ENCODE measurements at regions not wholly inside any gene's neighbourhood (a gene's known extent, or its start where the extent isn't known, plus 50 kb on each side); places are given as distances from the start of the nearest gene placed in this dataset.
A peak's percentile ranks its signal among the peaks of the same experiment; 100 is the strongest.

DNA sequence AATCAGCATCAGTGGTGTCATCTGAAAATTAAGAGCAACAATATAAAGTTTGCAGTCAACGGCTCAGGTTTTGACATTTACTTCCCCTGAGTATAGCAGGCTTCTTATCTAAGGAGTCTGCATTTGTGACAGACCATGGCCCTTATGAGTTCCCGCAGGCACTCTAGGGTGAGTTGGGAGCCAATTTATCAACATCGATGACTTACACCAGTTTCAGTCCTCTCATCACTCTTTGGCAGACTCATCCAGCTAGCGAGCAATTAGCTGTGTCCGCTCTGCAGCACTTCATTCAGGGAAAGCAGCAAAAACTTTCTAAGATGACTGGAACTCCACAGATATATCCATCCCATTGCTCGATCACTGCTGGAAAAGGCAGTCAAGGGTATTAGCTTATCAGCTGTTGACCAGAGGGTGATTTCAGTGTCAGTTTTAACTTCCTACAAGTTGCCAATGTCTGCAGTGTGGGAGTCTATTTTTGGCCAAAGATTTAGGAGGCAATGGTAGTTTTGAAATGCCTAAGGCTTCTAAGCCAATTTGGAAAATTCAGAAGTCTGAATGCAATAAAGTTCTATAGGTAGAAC, 625.1 kb upstream of the TENM3 start:
- Histone ChIP-seq H3K9ac (ENCODE audit: low read depth, low read length) (no peak overlapping the region), H3K36me3 (ENCODE audit: insufficient read depth, low read length) (no peaks in the 10 kb centered on the region), H3K4me1 (ENCODE audit: control insufficient read depth, insufficient read depth, low read length) (no peaks in the 10 kb centered on the region), H3K4me3 (ENCODE audit: low read length) (no peak overlapping the region), H3K27me3 (ENCODE audit: control insufficient read depth, insufficient read depth, low read length) (no peaks in the 10 kb centered on the region), H3K9me3 (replicated peaks; ENCODE audit: low read length) (no peaks in the 10 kb centered on the region), H3K4me2 (ENCODE audit: low read length) (no peak overlapping the region)

DNA sequence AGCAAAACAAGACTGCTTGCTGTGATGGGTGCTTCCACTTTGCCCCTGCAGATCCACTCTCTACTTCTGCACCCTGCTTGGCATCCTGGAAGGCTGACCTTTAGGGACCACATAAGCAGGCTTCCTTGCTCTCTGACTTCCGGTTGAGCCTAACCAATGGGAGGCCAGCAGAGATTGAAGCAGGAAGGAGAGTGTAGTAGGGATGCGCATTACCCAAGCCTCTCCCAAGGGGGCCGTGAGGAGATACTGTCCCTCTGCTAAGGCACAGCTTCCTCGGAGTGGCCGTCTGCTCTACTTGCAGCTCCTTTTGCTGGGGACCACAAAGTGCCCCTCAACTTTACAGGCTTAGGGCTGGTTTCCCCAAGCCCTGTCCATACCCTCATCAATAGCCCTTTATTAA, 624.3 kb upstream of the TENM3 start:
- no peak overlapping the region for H3K9ac ChIP-seq (ENCODE audit: low read depth, low read length)
- no peaks in the 10 kb centered on the region for H3K36me3 ChIP-seq (ENCODE audit: insufficient read depth, low read length)
- H3K4me3 ChIP-seq (ENCODE audit: low read length) = no peak overlapping the region
- no peaks in the 10 kb centered on the region for H3K4me1 ChIP-seq (ENCODE audit: control insufficient read depth, insufficient read depth, low read length)
- no peaks in the 10 kb centered on the region for H3K27me3 ChIP-seq (ENCODE audit: control insufficient read depth, insufficient read depth, low read length)
- H3K4me2 ChIP-seq (ENCODE audit: low read length) = no peak overlapping the region
- H3K9me3 ChIP-seq (replicated peaks; ENCODE audit: low read length) = no peaks in the 10 kb centered on the region

DNA sequence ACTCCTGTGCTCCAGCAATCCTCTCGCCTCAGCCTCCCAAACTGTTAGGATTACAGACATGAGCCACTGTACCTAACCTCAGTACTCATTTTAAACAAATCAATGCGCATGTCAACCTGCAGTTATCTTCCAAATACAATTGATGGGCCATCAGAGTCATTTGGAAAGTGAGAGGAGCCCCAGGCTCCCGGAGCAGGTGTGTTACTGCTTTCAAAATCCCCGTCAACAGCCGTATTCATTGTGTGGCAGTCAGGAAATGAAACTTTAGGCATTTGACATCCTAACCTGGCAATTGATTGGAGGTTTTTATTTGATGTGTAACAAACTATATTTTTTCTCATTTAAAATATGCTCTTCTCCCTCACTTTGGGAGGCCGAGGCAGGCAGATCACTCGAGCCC, 623.6 kb upstream of the TENM3 start:
- Histone ChIP-seq H3K4me1 (ENCODE audit: control insufficient read depth, insufficient read depth, low read length) (no peaks in the 10 kb centered on the region), H3K4me2 (ENCODE audit: low read length) (no peak overlapping the region)

DNA sequence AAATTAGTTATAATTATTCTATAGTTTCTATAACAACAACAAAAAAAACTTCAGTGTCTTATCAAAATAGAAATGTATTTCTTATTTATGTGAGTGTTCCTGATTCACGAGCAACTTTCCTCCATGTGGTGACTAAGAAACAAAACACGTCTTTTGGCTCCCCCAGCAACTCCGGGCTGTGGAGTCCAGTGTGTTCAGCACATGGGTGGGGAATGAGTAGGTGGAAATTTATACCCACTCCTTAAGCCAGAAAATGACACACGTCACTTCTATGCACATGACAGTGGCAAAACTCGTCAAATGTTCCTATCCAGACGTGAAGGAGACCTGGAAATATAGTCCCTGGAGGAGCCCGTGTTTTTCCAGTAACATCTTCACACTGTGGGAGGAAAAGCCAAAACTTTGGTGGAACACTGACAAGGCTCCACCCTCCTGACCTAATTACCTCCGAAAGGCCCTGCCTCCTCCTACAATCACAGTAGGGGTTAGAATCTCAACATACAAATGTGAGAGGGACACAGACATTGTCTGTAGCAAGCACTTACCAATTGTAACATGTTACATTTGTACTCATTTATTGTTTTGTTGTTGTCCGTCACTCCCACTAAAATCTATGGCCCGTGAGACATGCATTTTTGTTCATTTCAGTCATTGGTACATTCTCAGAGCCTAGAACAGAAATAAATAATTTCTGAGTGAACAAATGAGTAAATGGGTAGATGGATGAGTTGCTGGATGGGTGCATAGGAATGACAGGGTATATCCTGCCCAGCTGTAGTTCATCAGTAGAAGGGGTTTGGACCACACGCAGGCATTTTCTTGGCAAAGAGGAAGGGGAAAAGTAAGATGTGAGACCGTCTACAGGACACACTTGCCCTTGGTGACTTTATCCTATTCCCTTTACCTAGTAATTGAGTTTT, 605.8 kb upstream of the TENM3 start:
- Histone ChIP-seq H3K36me3 (ENCODE audit: insufficient read depth, low read length) (no peaks in the 10 kb centered on the region), H3K9ac (ENCODE audit: low read depth, low read length) (peak overlapping the region; percentile 29), H3K4me3 (ENCODE audit: low read length) (peak overlapping the region; percentile 2), H3K4me2 (ENCODE audit: low read length) (peak overlapping the region; percentile 51), H3K9me3 (replicated peaks; ENCODE audit: low read length) (no peaks in the 10 kb centered on the region), H3K4me1 (ENCODE audit: control insufficient read depth, insufficient read depth, low read length) (peaks cover 17% of the 10 kb centered on the region), H3K27me3 (ENCODE audit: control insufficient read depth, insufficient read depth, low read length) (no peaks in the 10 kb centered on the region)

More for the DNA sequence above, 623.6 kb upstream of the TENM3 start:
- no peak overlapping the region for H3K9ac ChIP-seq (ENCODE audit: low read depth, low read length)
- H3K27me3 ChIP-seq (ENCODE audit: control insufficient read depth, insufficient read depth, low read length) = no peaks in the 10 kb centered on the region
- no peaks in the 10 kb centered on the region for H3K9me3 ChIP-seq (replicated peaks; ENCODE audit: low read length)
- H3K4me3 ChIP-seq (ENCODE audit: low read length) = no peak overlapping the region
- H3K36me3 ChIP-seq (ENCODE audit: insufficient read depth, low read length) = no peaks in the 10 kb centered on the region

GRCh38 chr4:181643466-181643865, 599.7 kb upstream of the TENM3 start:
- Histone ChIP-seq H3K36me3 (ENCODE audit: insufficient read depth, low read length) (no peaks in the 10 kb centered on the region), H3K27me3 (ENCODE audit: control insufficient read depth, insufficient read depth, low read length) (no peaks in the 10 kb centered on the region), H3K4me3 (ENCODE audit: low read length) (no peak overlapping the region), H3K9me3 (replicated peaks; ENCODE audit: low read length) (no peaks in the 10 kb centered on the region), H3K4me1 (ENCODE audit: control insufficient read depth, insufficient read depth, low read length) (peaks cover 20% of the 10 kb centered on the region), H3K9ac (ENCODE audit: low read depth, low read length) (no peak overlapping the region), H3K4me2 (ENCODE audit: low read length) (no peak overlapping the region)

DNA sequence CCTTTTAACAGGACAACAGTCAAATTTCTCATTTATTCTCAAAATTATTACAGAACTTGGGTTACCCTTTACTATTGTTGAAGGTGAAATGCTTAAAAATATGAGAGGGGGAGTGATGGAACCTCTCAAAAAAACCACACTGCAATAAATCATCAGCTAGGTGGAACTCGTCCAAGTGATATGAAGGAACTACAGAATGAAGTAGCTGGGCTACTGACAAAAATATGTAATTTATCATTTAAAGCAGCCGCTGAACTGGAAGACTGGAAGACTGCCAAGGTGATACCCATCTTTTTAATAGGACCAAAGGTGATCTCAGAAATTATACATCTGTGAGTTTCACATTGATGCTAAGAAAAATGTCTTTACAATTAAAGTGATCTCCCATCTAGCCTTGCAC, 597.7 kb upstream of the TENM3 start:
- Histone ChIP-seq H3K4me2 (ENCODE audit: low read length) (no peak overlapping the region), H3K9ac (ENCODE audit: low read depth, low read length) (no peak overlapping the region), H3K4me1 (ENCODE audit: control insufficient read depth, insufficient read depth, low read length) (peaks cover 29% of the 10 kb centered on the region), H3K9me3 (replicated peaks; ENCODE audit: low read length) (no peaks in the 10 kb centered on the region), H3K4me3 (ENCODE audit: low read length) (no peak overlapping the region), H3K27me3 (ENCODE audit: control insufficient read depth, insufficient read depth, low read length) (no peaks in the 10 kb centered on the region), H3K36me3 (ENCODE audit: insufficient read depth, low read length) (no peaks in the 10 kb centered on the region)

GRCh38 chr4:181646864-181647263, 596.3 kb upstream of the TENM3 start:
- H3K27me3 ChIP-seq (ENCODE audit: control insufficient read depth, insufficient read depth, low read length) = no peaks in the 10 kb centered on the region
- H3K36me3 ChIP-seq (ENCODE audit: insufficient read depth, low read length) = no peaks in the 10 kb centered on the region
- H3K9me3 ChIP-seq (replicated peaks; ENCODE audit: low read length) = no peaks in the 10 kb centered on the region
- H3K4me3 ChIP-seq (ENCODE audit: low read length) = peak overlapping the region; percentile 66
- peak overlapping the region; percentile 87 for H3K4me2 ChIP-seq (ENCODE audit: low read length)
- peaks cover 30% of the 10 kb centered on the region for H3K4me1 ChIP-seq (ENCODE audit: control insufficient read depth, insufficient read depth, low read length)
- H3K9ac ChIP-seq (ENCODE audit: low read depth, low read length) = peak overlapping the region; percentile 81

DNA sequence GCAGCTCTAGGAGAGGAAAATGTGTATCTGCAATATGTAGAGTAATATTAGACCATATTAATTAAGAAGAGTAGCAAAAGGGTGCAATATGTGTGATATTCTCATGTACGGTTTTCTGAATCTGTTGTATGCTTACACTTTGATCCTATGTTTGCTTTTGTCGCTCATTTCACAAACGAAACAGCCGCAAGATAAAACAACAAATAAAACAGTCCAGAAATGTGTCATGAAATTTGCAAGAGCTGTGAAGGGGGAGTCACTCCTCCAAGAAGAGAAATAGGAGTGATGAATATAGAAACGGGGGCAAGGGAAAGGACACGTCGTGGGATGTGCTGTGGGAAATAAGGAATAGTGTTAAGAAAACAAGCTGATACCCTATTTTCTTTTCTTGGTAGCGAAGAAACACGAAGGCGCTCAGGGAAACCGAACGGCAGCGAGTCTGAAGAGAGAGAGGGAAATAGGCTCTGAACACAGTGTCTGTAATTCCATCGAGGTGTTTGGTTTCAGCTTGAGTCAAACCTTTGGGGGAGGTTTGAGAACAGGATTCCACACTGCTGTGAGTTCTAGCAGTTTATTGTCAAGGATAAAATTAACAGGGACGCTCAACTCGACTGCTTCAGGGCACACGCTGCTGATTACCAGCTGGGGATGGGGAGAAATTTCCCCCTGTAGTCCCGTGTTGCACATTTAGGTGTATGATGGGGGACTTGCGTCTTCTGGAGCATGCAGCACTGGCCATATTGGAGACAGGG, 595.6 kb upstream of the TENM3 start:
- Histone ChIP-seq H3K4me1 (ENCODE audit: control insufficient read depth, insufficient read depth, low read length) (peaks cover 30% of the 10 kb centered on the region), H3K9ac (ENCODE audit: low read depth, low read length) (peak overlapping the region; percentile 81), H3K4me2 (ENCODE audit: low read length) (peak overlapping the region; percentile 87), H3K36me3 (ENCODE audit: insufficient read depth, low read length) (no peaks in the 10 kb centered on the region), H3K9me3 (replicated peaks; ENCODE audit: low read length) (no peaks in the 10 kb centered on the region), H3K4me3 (ENCODE audit: low read length) (peak overlapping the region; percentile 66), H3K27me3 (ENCODE audit: control insufficient read depth, insufficient read depth, low read length) (no peaks in the 10 kb centered on the region)

DNA sequence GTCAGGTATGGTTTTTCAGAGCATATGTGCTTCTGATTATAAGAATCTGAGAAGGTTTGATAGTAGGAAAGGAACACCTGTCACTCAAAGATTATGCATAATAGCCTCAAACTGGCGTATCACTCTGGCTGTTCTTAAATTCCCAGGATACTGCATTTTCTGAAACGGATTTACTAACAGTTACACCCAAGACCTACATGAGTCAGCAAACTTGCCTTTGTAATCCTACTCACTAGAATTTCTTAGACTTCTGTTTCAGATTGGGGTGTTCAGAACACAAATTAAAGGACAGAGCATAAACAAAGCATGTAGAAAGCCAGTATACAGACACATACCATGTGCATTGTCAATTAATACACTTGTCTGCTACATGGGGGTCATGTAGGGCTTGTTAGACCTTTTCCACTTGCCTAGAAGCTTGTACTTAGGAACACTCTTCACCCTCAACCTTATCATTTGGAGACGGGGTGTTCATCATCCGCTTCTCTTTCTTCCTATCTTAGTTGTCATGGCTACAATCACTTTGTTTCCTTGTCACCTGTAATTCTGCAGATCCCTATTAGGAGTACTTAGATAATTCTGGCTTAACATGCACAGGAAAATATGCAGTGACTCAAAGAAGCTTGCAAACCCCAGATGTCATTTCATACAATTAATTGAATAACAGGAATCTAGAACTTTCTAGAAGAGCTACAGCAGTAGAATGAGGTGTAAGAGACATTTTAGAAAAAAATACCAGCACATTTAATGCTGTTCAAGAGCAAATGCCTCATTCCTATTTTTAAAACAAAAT, 593.0 kb upstream of the TENM3 start:
- Histone ChIP-seq H3K9ac (ENCODE audit: low read depth, low read length) (no peak overlapping the region), H3K4me3 (ENCODE audit: low read length) (no peak overlapping the region), H3K9me3 (replicated peaks; ENCODE audit: low read length) (no peaks in the 10 kb centered on the region), H3K36me3 (ENCODE audit: insufficient read depth, low read length) (no peaks in the 10 kb centered on the region), H3K4me2 (ENCODE audit: low read length) (no peak overlapping the region), H3K27me3 (ENCODE audit: control insufficient read depth, insufficient read depth, low read length) (no peaks in the 10 kb centered on the region), H3K4me1 (ENCODE audit: control insufficient read depth, insufficient read depth, low read length) (peaks cover 30% of the 10 kb centered on the region)

- H3K4me1 ChIP-seq (ENCODE audit: control insufficient read depth, insufficient read depth, low read length) = peaks cover 26% of the 10 kb centered on the region
- H3K27me3 ChIP-seq (ENCODE audit: control insufficient read depth, insufficient read depth, low read length) = no peaks in the 10 kb centered on the region
- H3K36me3 ChIP-seq (ENCODE audit: insufficient read depth, low read length) = no peaks in the 10 kb centered on the region
- no peak overlapping the region for H3K9ac ChIP-seq (ENCODE audit: low read depth, low read length)
- no peak overlapping the region for H3K4me2 ChIP-seq (ENCODE audit: low read length)
- H3K4me3 ChIP-seq (ENCODE audit: low read length) = no peak overlapping the region
- H3K9me3 ChIP-seq (replicated peaks; ENCODE audit: low read length) = no peaks in the 10 kb centered on the region
These were observed 586.5 kb upstream of the TENM3 start for GRCh38 chr4:181656748-181657147.

GRCh38 chr4:181659202-181659601, 584.0 kb upstream of the TENM3 start:
- peaks cover 42% of the 10 kb centered on the region for H3K4me1 ChIP-seq (ENCODE audit: control insufficient read depth, insufficient read depth, low read length)
- no peak overlapping the region for H3K9ac ChIP-seq (ENCODE audit: low read depth, low read length)
- no peaks in the 10 kb centered on the region for H3K9me3 ChIP-seq (replicated peaks; ENCODE audit: low read length)
- H3K4me2 ChIP-seq (ENCODE audit: low read length) = peak overlapping the region; percentile 4
- H3K27me3 ChIP-seq (ENCODE audit: control insufficient read depth, insufficient read depth, low read length) = no peaks in the 10 kb centered on the region
- no peak overlapping the region for H3K4me3 ChIP-seq (ENCODE audit: low read length)
- H3K36me3 ChIP-seq (ENCODE audit: insufficient read depth, low read length) = no peaks in the 10 kb centered on the region
